H9 (cell line): ENCODE measurements at regions not wholly inside any gene's neighbourhood (a gene's known extent, or its start where the extent isn't known, plus 50 kb on each side); places are given as distances from the start of the nearest gene placed in this dataset.

Experiments used
- DNase-seq: peaks from one replicate; pipeline ENCODE4 v3.0.0-alpha.2; 2017
- H2AFZ ChIP-seq: one replicate; pipeline ENCODE4 v1.6.1; 2013; ENCODE audit warnings: mild to moderate bottlenecking, low read length, control low read depth, moderate library complexity
- H2AK5ac ChIP-seq: 2 replicates; pipeline ENCODE4 v1.6.1; 2013; ENCODE audit warnings: low read length, control low read depth, mixed read lengths; ENCODE audit not compliant: insufficient read length
- H2BK120ac ChIP-seq: one replicate; pipeline ENCODE4 v1.6.1; 2013; ENCODE audit warnings: low read depth, mild to moderate bottlenecking, low read length, control low read depth, inconsistent platforms; ENCODE audit not compliant: poor library complexity, severe bottlenecking
- H2BK12ac ChIP-seq: 2 replicates; pipeline ENCODE4 v1.6.1; 2013; ENCODE audit warnings: low read length, control low read depth, mixed read lengths, low read depth; ENCODE audit not compliant: insufficient read length
- H2BK15ac ChIP-seq: 2 replicates; pipeline ENCODE4 v1.6.1; 2013; ENCODE audit warnings: low read depth, low read length, control low read depth
- H2BK20ac ChIP-seq: one replicate; pipeline ENCODE4 v1.6.1; 2013; ENCODE audit warnings: low read depth, mild to moderate bottlenecking, low read length, control low read depth, inconsistent platforms; ENCODE audit not compliant: poor library complexity, severe bottlenecking
- H2BK5ac ChIP-seq: 2 replicates; pipeline ENCODE4 v1.6.1; 2013; ENCODE audit warnings: low read length, control low read depth, mixed read lengths; ENCODE audit not compliant: insufficient read length
- H3K14ac ChIP-seq: 2 replicates; pipeline ENCODE4 v1.6.1; 2013; ENCODE audit warnings: low read length, control low read depth; ENCODE audit not compliant: insufficient read depth
- H3K18ac ChIP-seq: 2 replicates; pipeline ENCODE4 v1.6.1; 2013; ENCODE audit warnings: low read depth, mild to moderate bottlenecking, mixed read lengths, low read length, control low read depth; ENCODE audit not compliant: insufficient read length
- H3K23ac ChIP-seq: 2 replicates; pipeline ENCODE4 v1.6.1; 2013; ENCODE audit warnings: low read length, control low read depth, mixed read lengths, low read depth; ENCODE audit not compliant: insufficient read length
- H3K23me2 ChIP-seq: 2 replicates; pipeline ENCODE4 v1.6.1; 2013; ENCODE audit warnings: low read depth, mild to moderate bottlenecking, mixed read lengths, low read length, control low read depth; ENCODE audit not compliant: insufficient read length, poor library complexity, severe bottlenecking
- H3K27ac ChIP-seq: 2 replicates; pipeline ENCODE4 v1.5.1; 2013; ENCODE audit warnings: low read length, control low read depth, mixed read lengths, low read depth; ENCODE audit not compliant: insufficient read length
- H3K27me3 ChIP-seq: 2 replicates; pipeline ENCODE4 v1.6.1; 2013; ENCODE audit warnings: low read length, control low read depth, inconsistent platforms; ENCODE audit not compliant: insufficient read depth
- H3K4ac ChIP-seq: 2 replicates; pipeline ENCODE4 v1.6.1; 2013; ENCODE audit warnings: low read depth, mild to moderate bottlenecking, control low read depth, inconsistent platforms, low read length, moderate library complexity
- H3K4me1 ChIP-seq: 2 replicates; pipeline ENCODE4 v1.6.1; 2013; ENCODE audit warnings: low read length, control low read depth, inconsistent platforms; ENCODE audit not compliant: insufficient read depth
- H3K4me2 ChIP-seq: 2 replicates; pipeline ENCODE4 v1.6.1; 2013; ENCODE audit warnings: low read length, control low read depth, mixed read lengths; ENCODE audit not compliant: insufficient read length, insufficient read depth
- H3K56ac ChIP-seq: 2 replicates; pipeline ENCODE4 v1.6.1; 2013; ENCODE audit warnings: low read depth, mild to moderate bottlenecking, mixed read lengths, low read length, control low read depth; ENCODE audit not compliant: insufficient read length
- H3K79me1 ChIP-seq: 2 replicates; pipeline ENCODE4 v1.6.1; 2013; ENCODE audit warnings: low read depth, mild to moderate bottlenecking, moderate library complexity, low read length, control low read depth, inconsistent platforms; ENCODE audit not compliant: insufficient read depth, poor library complexity, severe bottlenecking
- H3K79me2 ChIP-seq: 2 replicates; pipeline ENCODE4 v1.6.1; 2013; ENCODE audit warnings: low read length, control low read depth, inconsistent platforms; ENCODE audit not compliant: insufficient read depth
- H3K9ac ChIP-seq: 2 replicates; pipeline ENCODE4 v1.6.1; 2013; ENCODE audit warnings: low read length, control low read depth, mixed read lengths; ENCODE audit not compliant: insufficient read length; ENCODE audit errors: extremely low read depth
- H3K9me3 ChIP-seq: one replicate; pipeline ENCODE4 v1.6.1; 2013; ENCODE audit warnings: low read depth, low read length, inconsistent platforms; ENCODE audit not compliant: control insufficient read depth
- H3T11ph ChIP-seq: one replicate; pipeline ENCODE4 v1.6.1; 2013; ENCODE audit warnings: mild to moderate bottlenecking, low read length, control low read depth, inconsistent platforms
- H4K20me1 ChIP-seq: one replicate; pipeline ENCODE4 v1.6.1; 2013; ENCODE audit not compliant: control insufficient read depth, insufficient read length, insufficient read depth
- H4K5ac ChIP-seq: 2 replicates; pipeline ENCODE4 v1.6.1; 2013; ENCODE audit warnings: low read depth, mild to moderate bottlenecking, mixed read lengths, low read length, control low read depth; ENCODE audit not compliant: insufficient read length
- H4K8ac ChIP-seq: replicated peaks from 2 replicates; pipeline ENCODE4 v1.6.1; 2013; ENCODE audit warnings: low read length, control low read depth, mixed read lengths, low read depth; ENCODE audit not compliant: insufficient read length
- H4K91ac ChIP-seq: 2 replicates; pipeline ENCODE4 v1.6.1; 2013; ENCODE audit warnings: low read depth, mild to moderate bottlenecking, moderate library complexity, mixed read lengths, low read length, control low read depth; ENCODE audit not compliant: insufficient read length
- H3K27ac Mint-ChIP-seq, 3 experiments: 2 replicates in 2 of 3; 3 replicates in 1 of 3; pipeline ENCODE4 v1.8.0; 2020 to 2021; ENCODE audit warnings: mixed read lengths in 3 of 3, mild to moderate bottlenecking in 1 of 3, moderate library complexity in 1 of 3
- H3K27me3 Mint-ChIP-seq: 2 replicates; pipeline ENCODE4 v1.8.0; 2021; ENCODE audit warnings: low read depth, mild to moderate bottlenecking, moderate library complexity, mixed read lengths
- H3K36me3 Mint-ChIP-seq, 3 experiments: 2 replicates in 2 of 3; 3 replicates in 1 of 3; pipeline ENCODE4 v1.8.0; 2020 to 2021; ENCODE audit warnings: low read depth in 3 of 3, mixed read lengths in 3 of 3; ENCODE audit not compliant: insufficient read depth in 1 of 3
- H3K4me1 Mint-ChIP-seq, 2 experiments: 2 replicates each; pipeline ENCODE4 v1.8.0; 2020; ENCODE audit warnings: mixed read lengths in 2 of 2
- H3K4me3 Mint-ChIP-seq, 2 experiments: 2 replicates in 1 of 2; 3 replicates in 1 of 2; pipeline ENCODE4 v1.8.0; 2020 to 2021; ENCODE audit warnings: mild to moderate bottlenecking in 2 of 2, mixed read lengths in 2 of 2, moderate library complexity in 1 of 2
- H3K9me3 Mint-ChIP-seq, 2 experiments: 2 replicates in 1 of 2; 3 replicates in 1 of 2; pipeline ENCODE4 v1.8.0; 2020; ENCODE audit warnings: mild to moderate bottlenecking in 2 of 2, mixed read lengths in 2 of 2, moderate library complexity in 1 of 2
- CTCF ChIP-seq: fragments of 200-600 bp; sonication (generic); conservative IDR thresholded peaks from 3 replicates; pipeline ENCODE4 v1.8.0; 2021; ENCODE audit warnings: antibody characterized with exemption, mild to moderate bottlenecking

GRCh38 chr1:73136975-73137374 lies 854.6 kb upstream of the NEGR1 start:
- H3K4me1 Mint-ChIP-seq, result peaks cover 0 to 5% of the 10 kb centered on the region in 2 experiments; a peak in 1 of 4 replicates

More at GRCh38 chr1:73136975-73137374, 854.6 kb upstream of the NEGR1 start:
- no peak overlapping the region for H3K14ac ChIP-seq
- H4K91ac ChIP-seq, result no peak overlapping the region
- H2BK20ac ChIP-seq, result no peak overlapping the region
- no peak overlapping the region for H2BK15ac ChIP-seq
- no peak overlapping the region for H2BK12ac ChIP-seq
- Mint-ChIP-seq H3K9me3 (peaks cover 6 to 11% of the 10 kb centered on the region in 2 experiments), H3K4me3 (no peak overlapping the region), H3K27ac (no peak overlapping the region), H3K27me3 (no peaks in the 10 kb centered on the region), H3K36me3 (peaks cover 5 to 12% (median 9%) of the 10 kb centered on the region in 3 experiments; a peak in 6 of 7 replicates)
- no peak overlapping the region for H3K4ac ChIP-seq
- H3K18ac ChIP-seq, result no peak overlapping the region
- H3K27ac ChIP-seq, result no peak overlapping the region
- H3K79me2 ChIP-seq, result no peaks in the 10 kb centered on the region
- H3K23ac ChIP-seq, result no peak overlapping the region
- no peak overlapping the region for H3K56ac ChIP-seq
- no peak for TF ChIP-seq CTCF
- H3K23me2 ChIP-seq, result no peaks in the 10 kb centered on the region
- H2BK5ac ChIP-seq, result no peak overlapping the region
- no peak overlapping the region for H2AFZ ChIP-seq
- H3K9ac ChIP-seq, result no peak overlapping the region
- H3K9me3 ChIP-seq, result no peaks in the 10 kb centered on the region
- no peak overlapping the region for H2BK120ac ChIP-seq
- no peak overlapping the region for H4K5ac ChIP-seq
- H3K4me2 ChIP-seq, result no peak overlapping the region
- H3T11ph ChIP-seq, result no peak overlapping the region
- no peaks in the 10 kb centered on the region for H3K27me3 ChIP-seq
- no peaks in the 10 kb centered on the region for H4K20me1 ChIP-seq
- H4K8ac ChIP-seq, result no peak overlapping the region
- DNase-seq, result no peak
- H3K4me1 ChIP-seq, result no peaks in the 10 kb centered on the region
- H3K79me1 ChIP-seq, result no peaks in the 10 kb centered on the region
- no peak overlapping the region for H2AK5ac ChIP-seq
